GM12865 (cell line): ENCODE measurements at regions not wholly inside any gene's neighbourhood (a gene's known extent, or its start where the extent isn't known, plus 50 kb on each side); places are given as distances from the start of the nearest gene placed in this dataset.

Experiments
- DNase-seq: peaks from one replicate; pipeline ENCODE4 v3.0.0; 2010; ENCODE audit warnings: low read depth
- H3K4me3 ChIP-seq: 2 replicates; pipeline ENCODE4 v1.5.1; 2011; ENCODE audit warnings: mild to moderate bottlenecking, low read depth, low read length, control low read depth
- CTCF ChIP-seq: IDR thresholded peaks from 2 replicates; pipeline ENCODE4 v1.5.1; 2011; ENCODE audit warnings: low read length, control low read depth, low read depth, inconsistent platforms; ENCODE audit not compliant: insufficient read depth; ENCODE audit errors: missing control alignments

- H3K4me3 ChIP-seq = no peak overlapping the region
- TF ChIP-seq CTCF = no peak
- no peak for DNase-seq
These were observed 1327.6 kb downstream of the OLFM4 start for GRCh38 chr13:54356209-54356608.

DNA sequence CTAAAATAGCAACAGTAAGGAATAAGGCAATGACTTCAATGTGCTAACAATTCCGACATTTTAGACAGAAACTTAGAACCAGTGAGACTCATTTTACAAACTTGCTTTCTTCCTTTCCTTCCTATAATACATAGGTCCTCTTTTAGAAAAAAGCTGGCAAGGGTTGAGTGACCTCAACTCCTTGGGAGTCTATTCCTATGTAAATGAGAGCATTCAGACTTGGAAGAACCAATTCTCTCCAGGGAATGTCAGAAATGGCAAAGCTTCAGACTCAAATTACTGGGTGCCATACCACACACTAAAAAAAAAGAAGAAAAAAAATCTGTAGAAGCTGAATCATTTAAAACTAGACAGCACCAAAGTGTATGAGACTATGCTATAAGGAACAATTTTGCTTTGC lies 1328.2 kb downstream of the OLFM4 start:
- no peak for TF ChIP-seq CTCF
- DNase-seq = no peak
- no peak overlapping the region for H3K4me3 ChIP-seq

GRCh38 chr13:54357284-54357933 lies 1328.8 kb downstream of the OLFM4 start:
- H3K4me3 ChIP-seq = no peak overlapping the region

DNA sequence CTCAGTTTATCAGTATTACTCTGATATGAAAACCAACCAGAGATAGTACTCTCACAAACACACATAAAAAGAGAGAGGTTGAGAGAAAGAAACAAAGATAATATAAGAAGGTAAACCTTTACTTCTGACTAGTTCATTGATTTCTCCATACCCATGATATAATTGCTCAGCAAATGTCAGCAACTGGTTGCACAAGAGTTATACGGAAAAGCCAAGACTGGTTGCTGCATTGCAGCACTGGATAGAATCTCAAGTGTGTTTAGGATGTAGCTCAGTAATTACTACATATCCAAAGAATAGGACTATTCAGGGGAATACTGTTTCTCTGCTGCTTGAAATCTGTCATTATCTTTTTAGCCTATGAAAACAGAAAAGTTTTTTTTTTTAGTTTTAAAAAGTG lies 1332.8 kb downstream of the OLFM4 start:
- TF ChIP-seq CTCF = no peak
- DNase-seq = no peak

More at GRCh38 chr13:54357284-54357933, 1328.8 kb downstream of the OLFM4 start:
- no peak for TF ChIP-seq CTCF
- no peak for DNase-seq

DNA sequence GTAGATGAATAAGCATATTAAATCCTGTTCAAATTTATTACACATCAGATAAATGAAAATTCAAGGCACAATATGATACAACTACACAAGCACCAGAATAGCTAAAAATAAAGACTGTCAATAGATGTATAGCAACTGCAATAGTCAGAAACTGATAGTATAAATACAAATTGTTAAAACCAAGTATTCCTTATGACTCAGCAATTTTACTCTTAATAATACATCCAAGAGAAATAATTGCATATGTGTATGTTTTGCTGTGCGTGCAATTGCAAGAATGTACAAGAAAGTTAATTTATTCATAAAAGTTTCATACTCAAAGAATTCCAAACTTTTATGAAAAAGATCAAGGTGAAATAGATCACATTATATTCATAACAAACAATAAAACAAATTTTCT lies 1338.1 kb downstream of the OLFM4 start:
- no peak for DNase-seq
- no peak for TF ChIP-seq CTCF

More for the DNA sequence above, 1332.8 kb downstream of the OLFM4 start:
- no peak overlapping the region for H3K4me3 ChIP-seq

DNA sequence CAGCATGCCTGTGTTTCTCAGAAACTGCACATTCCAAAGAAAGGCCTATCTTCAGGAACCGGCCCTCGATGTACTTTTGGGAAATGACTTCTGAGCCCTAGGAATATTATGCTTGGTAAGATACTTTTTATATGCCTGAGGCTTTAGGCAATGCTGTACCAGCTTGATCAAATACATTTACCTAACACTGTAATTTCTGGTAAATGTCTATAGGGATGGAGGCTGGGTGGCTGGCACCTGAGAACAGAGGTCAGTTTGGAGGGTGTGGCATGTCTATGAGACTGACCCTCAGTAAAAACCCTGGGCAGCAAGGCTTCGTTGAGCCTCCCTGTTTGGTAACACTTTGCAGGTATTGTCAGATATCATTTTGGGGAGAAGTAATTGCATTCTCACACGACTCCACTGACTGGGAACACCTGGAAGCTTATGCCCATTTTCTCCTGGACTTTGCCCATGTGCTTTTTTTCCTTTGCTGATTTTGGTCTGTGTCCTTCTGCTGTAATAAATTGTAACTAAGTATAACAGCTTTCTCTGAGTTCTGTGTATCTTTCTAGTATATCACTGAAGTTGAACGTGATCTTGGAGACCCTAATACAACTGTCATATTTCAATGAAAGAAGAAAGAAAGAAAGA lies 1339.1 kb downstream of the OLFM4 start:
- no peak for DNase-seq
- no peak for TF ChIP-seq CTCF
- no peak overlapping the region for H3K4me3 ChIP-seq

More for the DNA sequence above, 1338.1 kb downstream of the OLFM4 start:
- H3K4me3 ChIP-seq = no peak overlapping the region
